Mammary epithelial cell (primary cell): ENCODE measurements at regions not wholly inside any gene's neighbourhood (a gene's known extent, or its start where the extent isn't known, plus 50 kb on each side); places are given as distances from the start of the nearest gene placed in this dataset.
"Not testable (repeated sequence)": the region's sequence is repeated elsewhere in the genome, so short reads cannot be mapped to it uniquely, and the experiment has no call there.

Experiments
- EZH2 ChIP-seq: IDR thresholded peaks from 2 replicates; pipeline ENCODE4 v1.6.1; 2012; ENCODE audit warnings: low read length, inconsistent platforms, borderline replicate concordance
- TF ChIP-seq, protein P1 (sequence below), 2 donors: IDR thresholded peaks in 1 of 2; conservative IDR thresholded peaks in 1 of 2; 2 replicates each; pipeline ENCODE4 v1.5.1; 2011 to 2012; ENCODE audit warnings: inconsistent platforms in 2 of 2, low read length in 2 of 2, mild to moderate bottlenecking in 2 of 2, control low read depth in 1 of 2, low read depth in 1 of 2; ENCODE audit not compliant: insufficient read depth in 1 of 2; ENCODE audit errors: extremely low read depth in 1 of 2

DNA sequence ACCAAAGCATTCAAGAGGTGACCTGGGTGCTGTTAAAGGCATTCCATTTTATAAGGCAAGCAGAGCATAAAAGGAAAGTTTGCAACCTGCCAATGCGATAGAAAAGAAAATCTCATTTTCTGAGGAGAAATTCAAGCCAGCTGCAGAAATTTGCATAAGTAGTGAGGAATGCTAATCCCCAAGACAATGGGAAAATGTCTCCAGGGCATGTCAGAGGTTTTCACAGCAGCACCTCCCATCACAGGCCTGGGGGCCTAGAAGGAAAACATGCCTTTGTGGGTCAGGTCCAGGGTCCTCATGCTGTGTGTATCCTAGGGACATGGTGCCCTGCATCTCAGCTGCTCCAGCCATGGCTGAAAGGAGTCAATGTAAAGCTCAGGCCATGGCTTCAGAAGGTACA is 775.8 kb downstream of the IGSF11 start:
- TF ChIP-seq, protein P1, sequence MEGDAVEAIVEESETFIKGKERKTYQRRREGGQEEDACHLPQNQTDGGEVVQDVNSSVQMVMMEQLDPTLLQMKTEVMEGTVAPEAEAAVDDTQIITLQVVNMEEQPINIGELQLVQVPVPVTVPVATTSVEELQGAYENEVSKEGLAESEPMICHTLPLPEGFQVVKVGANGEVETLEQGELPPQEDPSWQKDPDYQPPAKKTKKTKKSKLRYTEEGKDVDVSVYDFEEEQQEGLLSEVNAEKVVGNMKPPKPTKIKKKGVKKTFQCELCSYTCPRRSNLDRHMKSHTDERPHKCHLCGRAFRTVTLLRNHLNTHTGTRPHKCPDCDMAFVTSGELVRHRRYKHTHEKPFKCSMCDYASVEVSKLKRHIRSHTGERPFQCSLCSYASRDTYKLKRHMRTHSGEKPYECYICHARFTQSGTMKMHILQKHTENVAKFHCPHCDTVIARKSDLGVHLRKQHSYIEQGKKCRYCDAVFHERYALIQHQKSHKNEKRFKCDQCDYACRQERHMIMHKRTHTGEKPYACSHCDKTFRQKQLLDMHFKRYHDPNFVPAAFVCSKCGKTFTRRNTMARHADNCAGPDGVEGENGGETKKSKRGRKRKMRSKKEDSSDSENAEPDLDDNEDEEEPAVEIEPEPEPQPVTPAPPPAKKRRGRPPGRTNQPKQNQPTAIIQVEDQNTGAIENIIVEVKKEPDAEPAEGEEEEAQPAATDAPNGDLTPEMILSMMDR (conservative IDR thresholded peaks at IDR 0.05 in 1 of 2, IDR thresholded peaks at IDR 0.05 in 1 of 2; ENCODE audit: extremely low read depth in 1 of 2, insufficient read depth in 1 of 2, low read depth in 1 of 2, low read length in 2 of 2): not testable (repeated sequence)
- not testable (repeated sequence) for TF ChIP-seq EZH2
